ENCODE measurements at regions not wholly inside any gene's neighbourhood (a gene's known extent, or its start where the extent isn't known, plus 50 kb on each side); places are given as distances from the start of the nearest gene placed in this dataset.

DNA sequence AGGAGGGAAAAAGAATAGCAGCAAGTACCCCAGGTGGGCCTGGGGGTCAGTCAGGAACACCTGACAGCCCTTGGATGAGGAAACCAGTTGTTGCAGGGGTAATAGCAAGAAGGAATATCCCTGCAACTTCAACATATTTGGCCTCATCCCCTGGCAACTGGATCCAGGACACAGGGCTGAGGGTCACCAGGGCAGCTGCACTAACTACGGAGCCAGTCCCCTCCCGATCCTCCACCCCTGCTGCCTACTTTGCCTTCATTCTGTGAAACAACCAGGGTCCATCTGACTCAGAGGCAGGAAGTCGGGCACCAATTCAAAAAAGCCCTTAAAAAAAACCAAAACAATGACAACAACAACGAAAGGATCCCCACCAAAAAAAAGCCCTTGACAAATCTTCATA, 52.9 kb downstream of the FRMPD3 start:
- no peak for TF ChIP-seq POLR2A (IDR thresholded peaks at IDR 0.05; ENCODE audit: low read depth, low read length)
- DNase-seq (ENCODE audit: insufficient read length, low spot score) (no peak), FAIRE-seq (no peak)

GRCh38 chrX:107504006-107504405, 54.6 kb downstream of the FRMPD3 start:
- TF ChIP-seq POLR2A (IDR thresholded peaks at IDR 0.05; ENCODE audit: low read depth, low read length) = no peak
- DNase-seq (ENCODE audit: insufficient read length, low spot score) = no peak

DNA sequence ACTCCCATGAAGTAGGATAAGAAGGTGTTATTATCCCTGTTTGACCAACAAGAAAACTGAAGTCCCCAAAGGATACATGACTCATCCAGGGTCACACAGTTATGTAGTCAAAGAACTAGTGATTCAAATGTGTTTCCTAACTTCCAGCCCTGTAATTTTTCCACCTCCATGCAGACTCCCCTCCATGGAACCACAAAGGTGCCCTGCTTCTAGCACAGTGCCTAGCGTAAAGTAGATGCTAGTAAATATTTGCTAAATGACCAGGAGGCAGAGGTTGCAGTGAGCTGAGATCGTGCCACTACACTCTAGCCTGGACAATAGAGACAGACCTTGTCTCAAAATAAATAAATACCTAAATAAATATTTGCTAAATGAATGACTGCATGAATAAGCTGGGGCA, 55.8 kb downstream of the FRMPD3 start:
- TF ChIP-seq POLR2A (IDR thresholded peaks at IDR 0.05; ENCODE audit: low read depth, low read length) = no peak
- no peak for FAIRE-seq
- DNase-seq (ENCODE audit: insufficient read length, low spot score) = no peak

More at GRCh38 chrX:107504006-107504405, 54.6 kb downstream of the FRMPD3 start:
- FAIRE-seq = no peak

- FAIRE-seq = no peak
- no peak for DNase-seq (ENCODE audit: insufficient read length, low spot score)
- no peak for TF ChIP-seq POLR2A (IDR thresholded peaks at IDR 0.05; ENCODE audit: low read depth, low read length)
These were observed 57.2 kb downstream of the FRMPD3 start for GRCh38 chrX:107506596-107507031.

DNA sequence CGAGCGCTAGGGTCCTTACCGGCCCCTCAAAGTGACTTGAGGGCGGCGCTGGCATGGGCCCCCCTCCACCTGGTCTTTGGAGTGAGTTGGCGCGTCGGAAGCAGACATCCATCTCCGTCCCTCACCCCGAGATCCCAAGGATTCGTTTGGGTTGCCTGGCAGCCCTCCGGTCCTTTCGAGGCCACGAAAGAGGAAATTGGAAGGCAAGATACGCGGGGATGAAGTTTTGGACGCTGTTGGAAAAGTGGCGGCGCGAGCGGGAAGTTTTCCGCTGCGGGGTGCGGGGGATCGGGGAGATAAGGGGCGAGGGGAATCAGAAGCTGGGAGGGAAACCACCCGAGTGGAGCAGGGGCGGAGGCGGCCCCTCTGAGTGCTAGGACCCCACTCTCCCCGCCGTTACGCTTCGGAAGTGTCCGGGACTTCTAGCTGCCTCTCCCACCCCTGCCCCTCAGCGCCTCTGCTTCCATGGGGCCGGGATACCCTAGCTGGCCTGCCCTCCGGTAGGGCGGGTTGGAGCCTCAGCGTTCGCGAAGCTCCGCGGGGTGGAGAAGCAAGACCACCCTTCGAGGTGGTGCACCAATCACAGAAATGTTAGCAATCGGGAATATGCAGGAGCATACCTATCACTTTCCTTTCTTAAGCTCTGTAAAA, 57.8 kb downstream of the FRMPD3 start:
- no peak for FAIRE-seq
- no peak for TF ChIP-seq POLR2A (IDR thresholded peaks at IDR 0.05; ENCODE audit: low read depth, low read length)
- no peak for DNase-seq (ENCODE audit: insufficient read length, low spot score)

- DNase-seq (ENCODE audit: insufficient read length, low spot score) = no peak
- no peak for FAIRE-seq
- no peak for TF ChIP-seq POLR2A (IDR thresholded peaks at IDR 0.05; ENCODE audit: low read depth, low read length)
These were observed 58.3 kb downstream of the FRMPD3 start for GRCh38 chrX:107507744-107508117.

GRCh38 chrX:107508925-107509324, 59.5 kb downstream of the FRMPD3 start:
- TF ChIP-seq POLR2A (IDR thresholded peaks at IDR 0.05; ENCODE audit: low read depth, low read length) = no peak
- no peak for FAIRE-seq
- DNase-seq (ENCODE audit: insufficient read length, low spot score) = no peak

DNA sequence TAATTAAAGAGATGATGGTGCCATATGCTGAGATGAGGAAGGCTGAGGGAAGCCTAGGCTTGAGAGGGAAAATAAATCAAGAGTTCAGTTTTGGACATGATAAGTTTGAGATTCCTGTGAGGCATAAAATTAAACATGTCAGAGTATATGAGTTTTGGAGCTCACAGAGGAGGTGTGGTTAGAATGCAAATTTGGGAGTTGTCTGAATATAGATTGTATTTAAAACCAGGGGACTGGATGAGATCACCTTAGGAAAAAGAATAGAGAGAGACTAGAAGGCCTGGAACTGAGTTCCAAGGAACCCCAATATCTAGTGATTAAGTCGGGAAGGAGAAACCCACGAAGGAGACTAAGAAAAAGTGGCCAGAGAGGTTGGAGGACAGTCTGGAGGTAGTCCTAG, 65.5 kb downstream of the FRMPD3 start:
- DNase-seq (ENCODE audit: insufficient read length, low spot score) (no peak), FAIRE-seq (no peak)
- TF ChIP-seq POLR2A (IDR thresholded peaks at IDR 0.05; ENCODE audit: low read depth, low read length) = no peak

GRCh38 chrX:107521877-107522586, 72.6 kb downstream of the FRMPD3 start:
- no peak for TF ChIP-seq POLR2A (IDR thresholded peaks at IDR 0.05; ENCODE audit: low read depth, low read length)
- FAIRE-seq (no peak), DNase-seq (ENCODE audit: insufficient read length, low spot score) (no peak)

- no peak for FAIRE-seq
- TF ChIP-seq POLR2A (IDR thresholded peaks at IDR 0.05; ENCODE audit: low read depth, low read length) = no peak
- no peak for DNase-seq (ENCODE audit: insufficient read length, low spot score)
These were observed 73.4 kb downstream of the FRMPD3 start for GRCh38 chrX:107522901-107523300.

GRCh38 chrX:107526141-107526540, 76.7 kb downstream of the FRMPD3 start:
- TF ChIP-seq POLR2A (IDR thresholded peaks at IDR 0.05; ENCODE audit: low read depth, low read length) = no peak
- DNase-seq (ENCODE audit: insufficient read length, low spot score) (no peak), FAIRE-seq (no peak)

- FAIRE-seq = no peak
- no peak for DNase-seq (ENCODE audit: insufficient read length, low spot score)
- no peak for TF ChIP-seq POLR2A (IDR thresholded peaks at IDR 0.05; ENCODE audit: low read depth, low read length)
These were observed 80.7 kb downstream of the FRMPD3 start for GRCh38 chrX:107530141-107530540.

GRCh38 chrX:107537815-107538214, 88.4 kb downstream of the FRMPD3 start:
- peak; percentile 61 for FAIRE-seq
- no peak for TF ChIP-seq POLR2A (IDR thresholded peaks at IDR 0.05; ENCODE audit: low read depth, low read length)
- DNase-seq (ENCODE audit: insufficient read length, low spot score) = peak; percentile 9

- DNase-seq (ENCODE audit: insufficient read length, low spot score) = no peak
- no peak for TF ChIP-seq POLR2A (IDR thresholded peaks at IDR 0.05; ENCODE audit: low read depth, low read length)
- FAIRE-seq = no peak
These were observed 87.1 kb upstream of the PRPS1 start for GRCh38 chrX:107541244-107541643.

- DNase-seq (ENCODE audit: insufficient read length, low spot score) = no peak
- FAIRE-seq = no peak
- TF ChIP-seq POLR2A (IDR thresholded peaks at IDR 0.05; ENCODE audit: low read depth, low read length) = no peak
These were observed 86.3 kb upstream of the PRPS1 start for GRCh38 chrX:107542040-107542439.

All from H54 (cell line).